ENCODE measurements at regions not wholly inside any gene's neighbourhood (a gene's known extent, or its start where the extent isn't known, plus 50 kb on each side); places are given as distances from the start of the nearest gene placed in this dataset.
A peak's percentile ranks its signal among the peaks of the same experiment; 100 is the strongest.

DNA sequence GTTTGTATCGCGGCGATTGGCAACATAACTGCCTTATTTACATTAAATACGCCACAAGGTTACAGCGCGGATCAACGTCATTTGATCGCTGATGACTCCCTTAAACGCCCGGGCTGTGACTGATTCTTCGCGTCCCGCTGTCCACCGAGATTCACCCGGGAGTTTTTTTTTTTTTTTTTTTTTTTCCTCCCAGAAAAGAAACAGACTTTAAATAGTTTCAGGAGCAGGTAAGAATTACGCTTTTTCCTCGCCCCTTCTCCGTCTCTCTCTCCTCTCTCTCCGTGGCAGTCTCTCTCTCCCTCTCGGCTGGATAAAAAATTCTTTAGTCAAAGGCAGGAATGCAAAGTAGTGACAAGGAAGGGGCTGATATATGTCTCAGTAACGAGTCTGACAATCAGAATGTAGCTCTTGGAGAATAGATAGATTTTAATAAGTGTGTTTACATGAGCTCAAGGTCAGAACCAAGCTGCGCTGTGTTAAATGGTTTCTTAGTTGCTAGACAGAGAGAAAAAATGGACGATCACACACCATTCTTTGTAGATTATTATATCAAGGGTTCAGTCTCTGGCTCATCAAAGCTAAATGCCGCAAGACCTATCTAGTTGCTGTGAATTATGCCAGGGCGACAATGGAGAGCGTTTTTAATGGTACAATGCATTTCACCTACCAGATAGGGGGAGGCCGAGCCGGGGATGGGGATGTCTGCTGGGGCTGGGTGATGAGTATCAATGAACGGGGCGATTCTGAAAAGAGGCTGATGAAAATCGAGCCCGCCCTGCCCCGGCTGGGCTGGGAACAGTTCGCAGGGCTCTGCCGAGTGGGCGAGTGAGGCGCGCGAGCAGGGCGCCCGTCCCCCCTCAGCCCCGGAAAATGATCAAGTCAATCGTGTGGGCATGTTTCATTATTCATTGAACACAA lies 147.2 kb upstream of the ZNF536 start:
- peak overlapping the region; percentile 73; the same call in 1 of the 2 replicates for H2AFZ ChIP-seq (ENCODE audit: low read depth)

DNA sequence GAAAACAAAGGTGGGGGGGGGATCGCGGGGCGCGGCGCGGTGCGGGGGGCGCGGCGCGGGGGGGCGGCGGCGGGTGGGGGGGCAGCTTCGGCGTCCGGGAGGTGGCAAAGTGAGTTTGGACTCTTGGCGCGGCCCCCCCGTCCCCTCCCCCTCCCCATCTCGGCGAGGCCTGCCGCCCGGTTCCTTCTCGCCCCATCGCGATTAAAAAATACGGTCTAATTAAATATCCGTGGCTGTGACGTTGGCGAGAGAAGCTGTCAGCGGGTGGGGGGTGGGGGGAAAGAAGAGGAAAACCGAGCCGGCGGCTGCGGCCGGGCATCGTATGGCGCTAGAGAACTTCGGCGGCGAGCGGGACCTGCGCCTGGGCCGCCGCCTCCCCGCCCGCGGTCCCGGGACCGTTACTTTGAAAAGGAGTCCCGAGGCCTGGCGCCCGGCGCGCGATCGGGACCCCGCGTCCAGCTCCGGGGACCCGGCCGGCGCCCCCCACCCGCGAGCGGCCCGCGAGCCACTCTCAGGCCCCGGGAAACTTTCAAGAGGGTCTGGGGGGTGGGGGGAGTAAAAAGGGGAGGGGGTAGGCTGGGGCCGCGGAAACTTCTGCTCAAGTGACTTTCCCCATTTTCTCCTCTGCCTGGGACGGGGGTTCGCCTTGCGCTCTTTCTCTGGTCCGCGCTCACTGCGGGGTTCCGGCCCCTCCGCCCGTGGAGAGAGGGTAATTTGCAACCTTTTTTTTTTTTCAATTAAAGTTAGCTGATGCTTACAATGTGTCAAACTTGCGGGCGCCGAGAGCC lies 146.3 kb upstream of the ZNF536 start:
- CTCF ChIA-PET: interaction anchor here (1.0 to 2.3 kb wide), 6 partner anchors 9 to 440 kb away, joined by 3 to 9 read pairs (median 3); no protein-coding TSS in a partner anchor
- no peaks in the 10 kb centered on the region for H3K9me3 ChIP-seq
- no peak overlapping the region for H3K9ac ChIP-seq
- peak overlapping the region; percentile 92 for H3K4me2 ChIP-seq
- no peaks in the 10 kb centered on the region for H3K36me3 ChIP-seq (replicated peaks in 1 of 2; ENCODE audit: control insufficient read depth in 1 of 2, insufficient read depth in 2 of 2, low read length in 1 of 2)
- peaks cover 13% of the 10 kb centered on the region for H3K27me3 ChIP-seq (ENCODE audit: insufficient read depth)
- H4K20me1 ChIP-seq (ENCODE audit: insufficient read depth): no peaks in the 10 kb centered on the region
- peak overlapping the region; percentile 57 to 71 for H3K4me3 ChIP-seq (ENCODE audit: low read depth in 2 of 2, low read length in 1 of 2)
- POLR2A ChIA-PET: interaction anchor here (0.6 kb wide), 1 partner anchor 148 kb away, joined by 3 read pairs; no protein-coding TSS in a partner anchor
- H3K4me1 ChIP-seq (ENCODE audit: control insufficient read depth in 1 of 2, insufficient read depth in 2 of 2, low read depth in 1 of 2, low read length in 1 of 2): peaks cover 7 to 15% of the 10 kb centered on the region in 2 experiments; a peak in 3 of 4 replicates
- H2AFZ ChIP-seq (ENCODE audit: low read depth): peak overlapping the region; percentile 81
- H3F3A ChIP-seq (replicated peaks; ENCODE audit: insufficient read depth): no peaks in the 10 kb centered on the region
- no peak for TF ChIP-seq ELF1 (IDR thresholded peaks at IDR 0.05)
- peak; percentile 73 for DNase-seq
- 3% methylated on average over 57 of the region's 84 CpGs for WGBS (ENCODE audit: low lambda C conversion rate)
- no peaks in the 10 kb centered on the region for H3K9me2 ChIP-seq
- H3K79me2 ChIP-seq (ENCODE audit: insufficient read depth): no peaks in the 10 kb centered on the region
- H3K27ac ChIP-seq (ENCODE audit: low read depth in 2 of 2, low read length in 1 of 2): peak overlapping the region in 1 of 2 experiments; percentile 94; a peak in 2 of 4 replicates

More for the DNA sequence above, 147.2 kb upstream of the ZNF536 start:
- H3K4me2 ChIP-seq: peak overlapping the region; percentile 92
- no peak overlapping the region for H3K9ac ChIP-seq
- no peaks in the 10 kb centered on the region for H3K9me3 ChIP-seq
- H3K9me2 ChIP-seq: no peaks in the 10 kb centered on the region
- 4% methylated on average over 43 of the region's 43 CpGs for WGBS (ENCODE audit: low lambda C conversion rate)
- peak overlapping the region; percentile 56 to 57 for H3K4me3 ChIP-seq (ENCODE audit: low read depth in 2 of 2, low read length in 1 of 2)
- peaks cover 13% of the 10 kb centered on the region for H3K27me3 ChIP-seq (ENCODE audit: insufficient read depth)
- H4K20me1 ChIP-seq (ENCODE audit: insufficient read depth): no peaks in the 10 kb centered on the region
- DNase-seq: peak; percentile 84
- TF ChIP-seq RFX5 (IDR thresholded peaks at IDR 0.05; ENCODE audit: low read length) (0 out of 2 replicates have a peak, but pooled peaks have one; percentile 5), SIN3A (IDR thresholded peaks at IDR 0.05; ENCODE audit: borderline replicate concordance, low read depth, low read length) (0 out of 2 replicates have a peak, but pooled peaks have one; percentile 22), EZH2phosphoT487 (IDR thresholded peaks at IDR 0.05; ENCODE audit: borderline replicate concordance, low read depth) (no peak), MXI1 (IDR thresholded peaks at IDR 0.05; ENCODE audit: low read depth, low read length) (peak; percentile 45), GATA2 (CRISPR knock-in tag; IDR thresholded peaks at IDR 0.05) (peak; percentile 59), NFIC (IDR thresholded peaks at IDR 0.05; ENCODE audit: borderline replicate concordance) (no peak), YY1 (IDR thresholded peaks at IDR 0.05; ENCODE audit: low read depth) (no peak)
- H3K36me3 ChIP-seq (replicated peaks in 1 of 2; ENCODE audit: control insufficient read depth in 1 of 2, insufficient read depth in 2 of 2, low read length in 1 of 2): no peaks in the 10 kb centered on the region
- ChIA-PET CTCF (interaction anchor here (0.8 to 2.3 kb wide), 6 partner anchors 140 to 445 kb away, joined by 3 to 9 read pairs (median 4); no protein-coding TSS in a partner anchor), POLR2A (interaction anchor here (0.6 kb wide), 1 partner anchor 147 kb away, joined by 3 read pairs; no protein-coding TSS in a partner anchor)
- H3K4me1 ChIP-seq (ENCODE audit: control insufficient read depth in 1 of 2, insufficient read depth in 2 of 2, low read depth in 1 of 2, low read length in 1 of 2): peaks cover 7 to 10% of the 10 kb centered on the region in 2 experiments; a peak in 3 of 4 replicates
- no peaks in the 10 kb centered on the region for H3F3A ChIP-seq (replicated peaks; ENCODE audit: insufficient read depth)
- H3K79me2 ChIP-seq (ENCODE audit: insufficient read depth): no peaks in the 10 kb centered on the region
- peak overlapping the region in 1 of 2 experiments; percentile 94; a peak in 2 of 4 replicates for H3K27ac ChIP-seq (ENCODE audit: low read depth in 2 of 2, low read length in 1 of 2)

All from SK-N-SH (cell line).